ENCODE measurements at regions not wholly inside any gene's neighbourhood (a gene's known extent, or its start where the extent isn't known, plus 50 kb on each side); places are given as distances from the start of the nearest gene placed in this dataset.

DNA sequence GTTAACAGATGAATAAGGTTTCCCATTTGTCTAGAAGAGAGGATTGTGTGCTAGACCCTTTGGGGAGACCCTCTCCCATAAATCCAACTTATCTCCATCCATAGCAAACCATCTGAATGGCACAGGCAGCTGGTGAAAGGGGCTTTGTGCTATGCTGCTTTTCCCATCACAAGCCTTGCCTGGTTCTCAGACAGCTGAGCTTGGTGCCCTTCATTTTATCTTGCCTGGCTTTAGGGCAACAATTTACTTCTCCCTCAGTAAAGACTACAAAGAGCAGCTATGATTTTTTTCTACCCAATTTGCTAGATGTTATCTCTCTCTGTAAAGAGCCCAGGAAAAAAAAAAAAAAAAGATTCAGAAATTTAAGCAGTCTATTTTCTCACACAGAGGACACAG is 117.0 kb upstream of the COL21A1 start (continued):
- TF ChIP-seq, protein P1, sequence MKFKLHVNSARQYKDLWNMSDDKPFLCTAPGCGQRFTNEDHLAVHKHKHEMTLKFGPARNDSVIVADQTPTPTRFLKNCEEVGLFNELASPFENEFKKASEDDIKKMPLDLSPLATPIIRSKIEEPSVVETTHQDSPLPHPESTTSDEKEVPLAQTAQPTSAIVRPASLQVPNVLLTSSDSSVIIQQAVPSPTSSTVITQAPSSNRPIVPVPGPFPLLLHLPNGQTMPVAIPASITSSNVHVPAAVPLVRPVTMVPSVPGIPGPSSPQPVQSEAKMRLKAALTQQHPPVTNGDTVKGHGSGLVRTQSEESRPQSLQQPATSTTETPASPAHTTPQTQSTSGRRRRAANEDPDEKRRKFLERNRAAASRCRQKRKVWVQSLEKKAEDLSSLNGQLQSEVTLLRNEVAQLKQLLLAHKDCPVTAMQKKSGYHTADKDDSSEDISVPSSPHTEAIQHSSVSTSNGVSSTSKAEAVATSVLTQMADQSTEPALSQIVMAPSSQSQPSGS (IDR thresholded peaks at IDR 0.05; ENCODE audit: low read length), result no peak
- TF ChIP-seq TEAD4 (IDR thresholded peaks at IDR 0.05; ENCODE audit: low read depth, low read length), result no peak
